ENCODE measurements at regions not wholly inside any gene's neighbourhood (a gene's known extent, or its start where the extent isn't known, plus 50 kb on each side); places are given as distances from the start of the nearest gene placed in this dataset.

GRCh38 chr4:108346818-108347210, 178.1 kb upstream of the LEF1 start:
- no peak for TF ChIP-seq MYC (IDR thresholded peaks at IDR 0.05; ENCODE audit: low read depth, low read length)
- no peak for TF ChIP-seq GATA2 (IDR thresholded peaks at IDR 0.05; ENCODE audit: insufficient read depth, insufficient read length, low read depth, low read length)
- no peak for TF ChIP-seq EZH2 (IDR thresholded peaks at IDR 0.05; ENCODE audit: borderline replicate concordance, low read depth, low read length, severe bottlenecking)
- TF ChIP-seq POLR2AphosphoS5 (IDR thresholded peaks at IDR 0.05; ENCODE audit: insufficient read depth, low read depth, low read length) = no peak
- TF ChIP-seq, protein P1, sequence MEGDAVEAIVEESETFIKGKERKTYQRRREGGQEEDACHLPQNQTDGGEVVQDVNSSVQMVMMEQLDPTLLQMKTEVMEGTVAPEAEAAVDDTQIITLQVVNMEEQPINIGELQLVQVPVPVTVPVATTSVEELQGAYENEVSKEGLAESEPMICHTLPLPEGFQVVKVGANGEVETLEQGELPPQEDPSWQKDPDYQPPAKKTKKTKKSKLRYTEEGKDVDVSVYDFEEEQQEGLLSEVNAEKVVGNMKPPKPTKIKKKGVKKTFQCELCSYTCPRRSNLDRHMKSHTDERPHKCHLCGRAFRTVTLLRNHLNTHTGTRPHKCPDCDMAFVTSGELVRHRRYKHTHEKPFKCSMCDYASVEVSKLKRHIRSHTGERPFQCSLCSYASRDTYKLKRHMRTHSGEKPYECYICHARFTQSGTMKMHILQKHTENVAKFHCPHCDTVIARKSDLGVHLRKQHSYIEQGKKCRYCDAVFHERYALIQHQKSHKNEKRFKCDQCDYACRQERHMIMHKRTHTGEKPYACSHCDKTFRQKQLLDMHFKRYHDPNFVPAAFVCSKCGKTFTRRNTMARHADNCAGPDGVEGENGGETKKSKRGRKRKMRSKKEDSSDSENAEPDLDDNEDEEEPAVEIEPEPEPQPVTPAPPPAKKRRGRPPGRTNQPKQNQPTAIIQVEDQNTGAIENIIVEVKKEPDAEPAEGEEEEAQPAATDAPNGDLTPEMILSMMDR (IDR thresholded peaks at IDR 0.05; ENCODE audit: extremely low read depth in 1 of 2, insufficient read depth in 1 of 2, low read depth in 1 of 2, low read length in 2 of 2) = no peak
- no peak for TF ChIP-seq FOS (IDR thresholded peaks at IDR 0.05; ENCODE audit: borderline replicate concordance, insufficient read depth, low read length)
- no peak for TF ChIP-seq POLR2A (IDR thresholded peaks at IDR 0.05; ENCODE audit: low read depth, low read length)
- no peak for TF ChIP-seq MAX (IDR thresholded peaks at IDR 0.05; ENCODE audit: insufficient read depth, insufficient read length)
- no peak for TF ChIP-seq JUN (IDR thresholded peaks at IDR 0.05; ENCODE audit: borderline replicate concordance, insufficient read depth, insufficient read length, low read depth)

All from endothelial cell of umbilical vein (primary cell).